Calu3 (cell line): ENCODE measurements at regions not wholly inside any gene's neighbourhood (a gene's known extent, or its start where the extent isn't known, plus 50 kb on each side); places are given as distances from the start of the nearest gene placed in this dataset.

Experiments used
- BruUV-seq: library from RNA; stranded (reverse); fragments of 400-500 nt; replicated peaks from 2 replicates; lab custom pipeline; 2021; lab: Mats Ljungman, UMichigan
- CTCF ChIA-PET: fragments of 300-600 bp; sonication (Branson Sonifier 250); formaldehyde crosslinking; loops from one replicate; lab custom pipeline; 2022; ENCODE audit warnings: antibody characterized with exemption; lab: Charles Lee
- DNase-seq: peaks from one replicate; pipeline ENCODE4 v3.0.0; 2022
- H3K27ac Mint-ChIP-seq: one replicate; pipeline ENCODE4 v1.8.0; 2022; ENCODE audit warnings: mixed read lengths; ENCODE audit not compliant: unreplicated experiment
- H3K27me3 Mint-ChIP-seq: one replicate; pipeline ENCODE4 v1.8.0; 2022; ENCODE audit warnings: mixed read lengths; ENCODE audit not compliant: unreplicated experiment
- H3K36me3 Mint-ChIP-seq: one replicate; pipeline ENCODE4 v1.8.0; 2022; ENCODE audit warnings: mild to moderate bottlenecking, moderate library complexity, mixed read lengths; ENCODE audit not compliant: insufficient read depth, unreplicated experiment
- H3K4me1 Mint-ChIP-seq: one replicate; pipeline ENCODE4 v1.8.0; 2022; ENCODE audit warnings: mild to moderate bottlenecking, low read depth, mixed read lengths; ENCODE audit not compliant: unreplicated experiment
- H3K4me3 Mint-ChIP-seq: one replicate; pipeline ENCODE4 v1.8.0; 2022; ENCODE audit warnings: mild to moderate bottlenecking, low read depth, moderate library complexity, mixed read lengths; ENCODE audit not compliant: unreplicated experiment
- H3K9me3 Mint-ChIP-seq: one replicate; pipeline ENCODE4 v1.8.0; 2022; ENCODE audit warnings: low read depth, mixed read lengths; ENCODE audit not compliant: unreplicated experiment
- CTCF ChIP-seq: fragments of 200-600 bp; IDR thresholded peaks from one replicate; pipeline ENCODE4 v1.8.0; 2022; ENCODE audit warnings: antibody characterized with exemption; ENCODE audit not compliant: unreplicated experiment
- intact Hi-C: fragments of 100-400 bp; cut with micrococcal nuclease; formaldehyde crosslinking; loops from one replicate; pipeline ENCODE4 v1.10.0; 2022; ENCODE audit not compliant: unreplicated experiment

- Mint-ChIP-seq H3K4me3 (no peak overlapping the region), H3K9me3 (no peaks in the 10 kb centered on the region), H3K27ac (no peak overlapping the region), H3K4me1 (no peaks in the 10 kb centered on the region), H3K36me3 (no peaks in the 10 kb centered on the region), H3K27me3 (peaks cover 37% of the 10 kb centered on the region)
- TF ChIP-seq CTCF, result no peak
- CTCF ChIA-PET, result no interaction called here
- no TSS peak for BruUV-seq
- intact Hi-C loops, result no loop called here
- no peak for DNase-seq
Measured at GRCh38 chr17:74082886-74083285, 120.6 kb upstream of the RPL38 start.

GRCh38 chr17:74083321-74083720 lies 120.2 kb upstream of the RPL38 start:
- no peak for TF ChIP-seq CTCF
- CTCF ChIA-PET, result no interaction called here

GRCh38 chr17:74085434-74085833 lies 118.0 kb upstream of the RPL38 start:
- BruUV-seq, result no TSS peak
- H3K4me1 Mint-ChIP-seq, result no peaks in the 10 kb centered on the region
- no peak for DNase-seq
- intact Hi-C loops, result no loop called here
- CTCF ChIA-PET, result no interaction called here
- no peak overlapping the region for H3K27ac Mint-ChIP-seq
- no peak for TF ChIP-seq CTCF
- H3K27me3 Mint-ChIP-seq, result peaks cover 63% of the 10 kb centered on the region
- no peaks in the 10 kb centered on the region for H3K36me3 Mint-ChIP-seq
- no peak overlapping the region for H3K4me3 Mint-ChIP-seq
- no peaks in the 10 kb centered on the region for H3K9me3 Mint-ChIP-seq

More at GRCh38 chr17:74083321-74083720, 120.2 kb upstream of the RPL38 start:
- Mint-ChIP-seq H3K4me1 (no peaks in the 10 kb centered on the region), H3K4me3 (no peak overlapping the region), H3K27ac (no peak overlapping the region), H3K27me3 (peaks cover 42% of the 10 kb centered on the region), H3K36me3 (no peaks in the 10 kb centered on the region), H3K9me3 (no peaks in the 10 kb centered on the region)
- intact Hi-C loops, result no loop called here
- no TSS peak for BruUV-seq
- DNase-seq, result no peak

- no peaks in the 10 kb centered on the region for H3K36me3 Mint-ChIP-seq
- H3K27me3 Mint-ChIP-seq, result peaks cover 79% of the 10 kb centered on the region
- CTCF ChIA-PET, result no interaction called here
- BruUV-seq, result no TSS peak
- H3K4me3 Mint-ChIP-seq, result no peak overlapping the region
- no peak for TF ChIP-seq CTCF
- H3K9me3 Mint-ChIP-seq, result no peaks in the 10 kb centered on the region
- intact Hi-C loops, result no loop called here
- no peaks in the 10 kb centered on the region for H3K4me1 Mint-ChIP-seq
- no peak overlapping the region for H3K27ac Mint-ChIP-seq
- no peak for DNase-seq
Measured at GRCh38 chr17:74087002-74087585, 116.4 kb upstream of the RPL38 start.
